ENCODE measurements at regions not wholly inside any gene's neighbourhood (a gene's known extent, or its start where the extent isn't known, plus 50 kb on each side); places are given as distances from the start of the nearest gene placed in this dataset.

DNA sequence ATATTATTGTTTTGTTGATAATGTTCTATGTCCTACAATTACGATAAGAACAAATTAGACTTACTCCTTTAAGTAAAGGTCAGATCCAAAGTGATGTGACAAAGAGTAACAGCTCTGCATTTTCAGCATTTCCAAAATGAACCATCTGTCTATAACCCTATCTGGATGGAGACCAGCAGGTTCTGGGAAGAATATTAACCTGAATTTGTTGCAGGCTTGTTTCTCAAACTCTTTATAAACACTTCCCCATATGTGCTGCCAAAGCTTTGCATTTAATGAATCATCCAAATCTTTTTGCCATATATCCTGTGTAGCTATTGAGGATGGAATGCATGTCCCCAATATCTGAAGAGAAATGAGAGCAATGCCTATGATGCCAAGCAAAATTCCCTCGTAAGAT is 198.9 kb upstream of the SLC27A6 start:
- no peak for DNase-seq (ENCODE audit: low read depth)
- Histone ChIP-seq H3K9ac (ENCODE audit: low read length) (no peak overlapping the region), H3K79me2 (ENCODE audit: insufficient read depth, low read length) (no peaks in the 10 kb centered on the region), H3K36me3 (ENCODE audit: insufficient read depth, low read length) (no peaks in the 10 kb centered on the region), H3K4me3 (ENCODE audit: insufficient read depth, low read depth, low read length) (no peak overlapping the region), H3K9me3 (ENCODE audit: insufficient read depth, low read depth, low read length) (no peaks in the 10 kb centered on the region), H2AFZ (ENCODE audit: low read depth, low read length) (no peak overlapping the region), H3K27ac (ENCODE audit: low read depth, low read length) (no peak overlapping the region), H3K27me3 (ENCODE audit: insufficient read depth, low read length) (no peaks in the 10 kb centered on the region), H3K4me1 (ENCODE audit: insufficient read depth, low read length) (no peaks in the 10 kb centered on the region), H3K4me2 (ENCODE audit: low read length) (no peak overlapping the region), H4K20me1 (ENCODE audit: insufficient read depth, low read length) (no peaks in the 10 kb centered on the region)
- FAIRE-seq: no peak
- H3K36me3 Mint-ChIP-seq (ENCODE audit: low read depth, unreplicated experiment): no peaks in the 10 kb centered on the region
- no peaks in the 10 kb centered on the region for H3K9me3 Mint-ChIP-seq (ENCODE audit: unreplicated experiment)
- H3K4me3 Mint-ChIP-seq (ENCODE audit: unreplicated experiment): no peak overlapping the region
- TF ChIP-seq, protein P1, sequence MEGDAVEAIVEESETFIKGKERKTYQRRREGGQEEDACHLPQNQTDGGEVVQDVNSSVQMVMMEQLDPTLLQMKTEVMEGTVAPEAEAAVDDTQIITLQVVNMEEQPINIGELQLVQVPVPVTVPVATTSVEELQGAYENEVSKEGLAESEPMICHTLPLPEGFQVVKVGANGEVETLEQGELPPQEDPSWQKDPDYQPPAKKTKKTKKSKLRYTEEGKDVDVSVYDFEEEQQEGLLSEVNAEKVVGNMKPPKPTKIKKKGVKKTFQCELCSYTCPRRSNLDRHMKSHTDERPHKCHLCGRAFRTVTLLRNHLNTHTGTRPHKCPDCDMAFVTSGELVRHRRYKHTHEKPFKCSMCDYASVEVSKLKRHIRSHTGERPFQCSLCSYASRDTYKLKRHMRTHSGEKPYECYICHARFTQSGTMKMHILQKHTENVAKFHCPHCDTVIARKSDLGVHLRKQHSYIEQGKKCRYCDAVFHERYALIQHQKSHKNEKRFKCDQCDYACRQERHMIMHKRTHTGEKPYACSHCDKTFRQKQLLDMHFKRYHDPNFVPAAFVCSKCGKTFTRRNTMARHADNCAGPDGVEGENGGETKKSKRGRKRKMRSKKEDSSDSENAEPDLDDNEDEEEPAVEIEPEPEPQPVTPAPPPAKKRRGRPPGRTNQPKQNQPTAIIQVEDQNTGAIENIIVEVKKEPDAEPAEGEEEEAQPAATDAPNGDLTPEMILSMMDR (IDR thresholded peaks at IDR 0.05; ENCODE audit: insufficient read depth, low read depth, low read length): no peak
- no peak for TF ChIP-seq EZH2 (IDR thresholded peaks at IDR 0.05; ENCODE audit: insufficient read depth, low read length)
- H3K4me1 Mint-ChIP-seq (ENCODE audit: low read depth, unreplicated experiment): no peaks in the 10 kb centered on the region
- no peak overlapping the region for H3K27ac Mint-ChIP-seq (ENCODE audit: unreplicated experiment)
- H3K27me3 Mint-ChIP-seq (ENCODE audit: low read depth, unreplicated experiment): no peaks in the 10 kb centered on the region

DNA sequence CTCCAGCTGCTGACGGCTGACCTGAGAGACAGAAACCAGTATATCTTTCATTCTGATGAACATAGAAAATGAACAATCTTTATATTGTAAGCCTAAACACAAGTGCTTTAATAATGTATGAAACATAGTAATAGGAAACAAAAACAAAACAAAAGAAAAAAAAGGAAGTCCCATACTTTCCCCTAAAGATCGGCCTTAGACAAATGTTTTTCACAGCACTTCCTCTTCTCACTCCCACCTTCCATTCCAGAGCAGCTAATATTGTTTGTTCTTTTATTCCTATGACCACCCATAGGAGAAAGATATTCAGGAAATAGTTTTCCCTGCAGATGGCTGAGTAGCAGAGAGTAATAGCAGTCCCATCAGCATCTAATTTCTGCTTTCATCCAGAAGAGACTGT is 194.4 kb upstream of the SLC27A6 start:
- Histone ChIP-seq H3K79me2 (ENCODE audit: insufficient read depth, low read length) (no peaks in the 10 kb centered on the region), H3K9me3 (ENCODE audit: insufficient read depth, low read depth, low read length) (no peaks in the 10 kb centered on the region), H3K4me1 (ENCODE audit: insufficient read depth, low read length) (peaks cover 4% of the 10 kb centered on the region), H3K36me3 (ENCODE audit: insufficient read depth, low read length) (no peaks in the 10 kb centered on the region), H4K20me1 (ENCODE audit: insufficient read depth, low read length) (no peaks in the 10 kb centered on the region), H3K27ac (ENCODE audit: low read depth, low read length) (no peak overlapping the region), H2AFZ (ENCODE audit: low read depth, low read length) (no peak overlapping the region), H3K9ac (ENCODE audit: low read length) (no peak overlapping the region), H3K4me2 (ENCODE audit: low read length) (no peak overlapping the region), H3K4me3 (ENCODE audit: insufficient read depth, low read depth, low read length) (no peak overlapping the region), H3K27me3 (ENCODE audit: insufficient read depth, low read length) (no peaks in the 10 kb centered on the region)
- no peak overlapping the region for H3K4me3 Mint-ChIP-seq (ENCODE audit: unreplicated experiment)
- H3K36me3 Mint-ChIP-seq (ENCODE audit: low read depth, unreplicated experiment): no peaks in the 10 kb centered on the region
- H3K9me3 Mint-ChIP-seq (ENCODE audit: unreplicated experiment): no peaks in the 10 kb centered on the region
- no peak for DNase-seq (ENCODE audit: low read depth)
- H3K27ac Mint-ChIP-seq (ENCODE audit: unreplicated experiment): no peak overlapping the region
- no peaks in the 10 kb centered on the region for H3K27me3 Mint-ChIP-seq (ENCODE audit: low read depth, unreplicated experiment)
- no peaks in the 10 kb centered on the region for H3K4me1 Mint-ChIP-seq (ENCODE audit: low read depth, unreplicated experiment)
- TF ChIP-seq EZH2 (IDR thresholded peaks at IDR 0.05; ENCODE audit: insufficient read depth, low read length): no peak
- TF ChIP-seq, protein P1 (IDR thresholded peaks at IDR 0.05; ENCODE audit: insufficient read depth, low read depth, low read length): no peak
- FAIRE-seq: no peak

DNA sequence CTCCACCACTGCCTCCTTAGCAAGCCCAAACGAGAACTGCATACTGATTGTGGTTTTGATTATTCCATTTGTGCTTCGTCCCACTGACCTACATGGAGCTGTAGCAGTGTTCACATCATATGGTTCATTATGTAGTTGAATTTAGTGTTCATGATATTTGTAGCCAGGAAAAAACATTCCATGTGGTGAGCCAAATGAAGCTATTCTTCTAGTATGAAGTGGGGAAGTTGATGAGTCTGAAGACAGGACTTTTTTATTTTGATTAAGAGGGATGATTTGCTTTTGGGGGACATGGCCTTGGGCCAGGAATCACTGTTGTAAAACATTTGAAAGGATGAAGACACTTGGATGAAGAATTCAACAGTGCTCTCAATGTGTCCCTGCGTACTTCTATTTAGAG is 192.9 kb upstream of the SLC27A6 start:
- no peak overlapping the region for H3K4me3 Mint-ChIP-seq (ENCODE audit: unreplicated experiment)
- Histone ChIP-seq H3K27me3 (ENCODE audit: insufficient read depth, low read length) (no peaks in the 10 kb centered on the region), H3K4me2 (ENCODE audit: low read length) (no peak overlapping the region), H3K4me3 (ENCODE audit: insufficient read depth, low read depth, low read length) (no peak overlapping the region), H3K9ac (ENCODE audit: low read length) (no peak overlapping the region), H3K79me2 (ENCODE audit: insufficient read depth, low read length) (no peaks in the 10 kb centered on the region), H3K27ac (ENCODE audit: low read depth, low read length) (no peak overlapping the region), H4K20me1 (ENCODE audit: insufficient read depth, low read length) (no peaks in the 10 kb centered on the region), H3K4me1 (ENCODE audit: insufficient read depth, low read length) (peaks cover 4% of the 10 kb centered on the region), H3K36me3 (ENCODE audit: insufficient read depth, low read length) (no peaks in the 10 kb centered on the region), H3K9me3 (ENCODE audit: insufficient read depth, low read depth, low read length) (no peaks in the 10 kb centered on the region), H2AFZ (ENCODE audit: low read depth, low read length) (no peak overlapping the region)
- H3K27ac Mint-ChIP-seq (ENCODE audit: unreplicated experiment): no peak overlapping the region
- FAIRE-seq (no peak), DNase-seq (ENCODE audit: low read depth) (no peak)
- no peaks in the 10 kb centered on the region for H3K4me1 Mint-ChIP-seq (ENCODE audit: low read depth, unreplicated experiment)
- TF ChIP-seq, protein P1 (IDR thresholded peaks at IDR 0.05; ENCODE audit: insufficient read depth, low read depth, low read length): no peak
- no peak for TF ChIP-seq EZH2 (IDR thresholded peaks at IDR 0.05; ENCODE audit: insufficient read depth, low read length)
- no peaks in the 10 kb centered on the region for H3K27me3 Mint-ChIP-seq (ENCODE audit: low read depth, unreplicated experiment)
- no peaks in the 10 kb centered on the region for H3K9me3 Mint-ChIP-seq (ENCODE audit: unreplicated experiment)
- H3K36me3 Mint-ChIP-seq (ENCODE audit: low read depth, unreplicated experiment): no peaks in the 10 kb centered on the region
